IMR-90 (cell line): ENCODE measurements at regions not wholly inside any gene's neighbourhood (a gene's known extent, or its start where the extent isn't known, plus 50 kb on each side); places are given as distances from the start of the nearest gene placed in this dataset.

Source experiments
- ATAC-seq: fragments of 200-7000 bp; cut with Tn5 transposase; 2 replicates; pipeline ENCODE4 v1.9.1; 2020; ENCODE audit warnings: low read depth, mild to moderate bottlenecking, moderate library complexity
- BruUV-seq: library from RNA; stranded (reverse); fragments of 400-500 nt; replicated peaks from 2 replicates; lab custom pipeline; 2021; lab: Mats Ljungman, UMichigan
- CTCF ChIA-PET: fragments of 300-600 bp; formaldehyde crosslinking; extraction: SDS; loops from one replicate; lab custom pipeline; 2021; ENCODE audit warnings: antibody characterized with exemption; lab: Yijun Ruan, JAX
- POLR2A ChIA-PET: fragments of 300-600 bp; sonication (Branson Sonifier 250); formaldehyde crosslinking; loops from one replicate; lab custom pipeline; 2022; ENCODE audit warnings: antibody characterized with exemption; ENCODE audit not compliant: unreplicated experiment; lab: Charles Lee
- DNase-seq: peaks from one replicate; pipeline ENCODE4 v3.0.0; 2013
- H2AFZ ChIP-seq: replicated peaks from 2 replicates; pipeline ENCODE3; 2013; ENCODE audit warnings: low read length, mild to moderate bottlenecking; ENCODE audit not compliant: poor library complexity
- H2AK5ac ChIP-seq: 2 replicates; pipeline ENCODE4 v1.6.1; 2013; ENCODE audit warnings: low read depth, low read length, inconsistent platforms
- H2AK9ac ChIP-seq: replicated peaks from 2 replicates; pipeline ENCODE3; 2013; ENCODE audit warnings: mild to moderate bottlenecking, low read depth, low read length, moderate library complexity; ENCODE audit not compliant: poor library complexity
- H2BK120ac ChIP-seq: 2 replicates; pipeline ENCODE4 v1.6.1; 2013; ENCODE audit warnings: low read depth, low read length, inconsistent platforms
- H2BK15ac ChIP-seq: 3 replicates; pipeline ENCODE4 v1.6.1; 2013; ENCODE audit warnings: low read depth, low read length, inconsistent platforms
- H2BK20ac ChIP-seq: 2 replicates; pipeline ENCODE4 v1.6.1; 2013; ENCODE audit warnings: low read depth, mild to moderate bottlenecking, inconsistent platforms, low read length, moderate library complexity
- H2BK5ac ChIP-seq: 2 replicates; pipeline ENCODE4 v1.6.1; 2013; ENCODE audit warnings: mild to moderate bottlenecking, low read depth, low read length, inconsistent platforms; ENCODE audit not compliant: poor library complexity, severe bottlenecking
- H3K14ac ChIP-seq: replicated peaks from 2 replicates; pipeline ENCODE4 v1.6.1; 2013; ENCODE audit warnings: low read depth, low read length, inconsistent platforms
- H3K18ac ChIP-seq: 2 replicates; pipeline ENCODE4 v1.6.1; 2013; ENCODE audit warnings: low read depth, low read length, control low read depth
- H3K23ac ChIP-seq: 2 replicates; pipeline ENCODE4 v1.6.1; 2013; ENCODE audit warnings: low read depth, low read length, inconsistent platforms
- H3K27ac ChIP-seq: 2 replicates; pipeline ENCODE4 v1.5.1; 2013; ENCODE audit warnings: mild to moderate bottlenecking, control low read depth, low read length; ENCODE audit not compliant: insufficient read depth
- H3K27me3 ChIP-seq: 2 replicates; pipeline ENCODE4 v1.6.1; 2013; ENCODE audit warnings: low read length; ENCODE audit not compliant: control insufficient read depth, insufficient read depth
- H3K36me3 ChIP-seq: 2 replicates; pipeline ENCODE4 v1.6.1; 2013; ENCODE audit warnings: low read length, mixed read lengths; ENCODE audit not compliant: control insufficient read depth, insufficient read depth
- H3K4ac ChIP-seq: 2 replicates; pipeline ENCODE4 v1.6.1; 2013; ENCODE audit warnings: low read depth, low read length, inconsistent platforms
- H3K4me1 ChIP-seq: 2 replicates; pipeline ENCODE4 v1.6.1; 2013; ENCODE audit warnings: low read length, mixed read lengths; ENCODE audit not compliant: control insufficient read depth, insufficient read depth
- H3K4me2 ChIP-seq: 2 replicates; pipeline ENCODE4 v1.6.1; 2013; ENCODE audit warnings: low read depth, mild to moderate bottlenecking, control low read depth, low read length, moderate library complexity
- H3K4me3 ChIP-seq: 2 replicates; pipeline ENCODE4 v1.5.1; 2013; ENCODE audit warnings: low read depth, mild to moderate bottlenecking, control low read depth, low read length, moderate library complexity; ENCODE audit not compliant: insufficient read depth
- H3K56ac ChIP-seq: 2 replicates; pipeline ENCODE4 v1.6.1; 2013; ENCODE audit warnings: low read length, inconsistent platforms; ENCODE audit not compliant: insufficient read depth; ENCODE audit errors: extremely low read depth
- H3K79me1 ChIP-seq, 2 experiments: 2 replicates each; pipeline ENCODE4 v1.6.1; 2013; ENCODE audit warnings: low read length in 2 of 2, inconsistent platforms in 1 of 2, low read depth in 1 of 2
- H3K9ac ChIP-seq: 2 replicates; pipeline ENCODE4 v1.6.1; 2013; ENCODE audit warnings: low read depth, low read length, control low read depth
- H3K9me1 ChIP-seq: 2 replicates; pipeline ENCODE4 v1.6.1; 2013; ENCODE audit warnings: low read length, inconsistent platforms; ENCODE audit not compliant: insufficient read depth
- H3K9me3 ChIP-seq: 2 replicates; pipeline ENCODE4 v1.6.1; 2013; ENCODE audit warnings: low read length; ENCODE audit not compliant: control insufficient read depth, insufficient read depth
- H4K20me1 ChIP-seq: 2 replicates; pipeline ENCODE4 v1.6.1; 2013; ENCODE audit warnings: low read length, inconsistent platforms; ENCODE audit not compliant: insufficient read depth
- H4K5ac ChIP-seq: 2 replicates; pipeline ENCODE4 v1.6.1; 2013; ENCODE audit warnings: mild to moderate bottlenecking, low read depth, low read length, control low read depth
- H4K8ac ChIP-seq, 2 experiments: 2 replicates each; pipeline ENCODE4 v1.6.1; 2013; ENCODE audit warnings: low read depth in 2 of 2, low read length in 2 of 2, control low read depth in 1 of 2, inconsistent platforms in 1 of 2
- H4K91ac ChIP-seq: 2 replicates; pipeline ENCODE4 v1.6.1; 2013; ENCODE audit warnings: low read depth, low read length, inconsistent platforms; ENCODE audit not compliant: insufficient read depth
- BHLHE40 ChIP-seq: fragments of 150-350 bp; IDR thresholded peaks from 2 replicates; pipeline ENCODE4 v1.6.1; 2016; ENCODE audit warnings: mild to moderate bottlenecking, low read depth, low read length
- CEBPB ChIP-seq: IDR thresholded peaks from 2 replicates; pipeline ENCODE4 v1.6.1; 2012; ENCODE audit warnings: low read depth, low read length, improper control_type of control experiment
- CHD1 ChIP-seq: IDR thresholded peaks from 2 replicates; pipeline ENCODE4 v1.6.1; 2012; ENCODE audit warnings: low read depth, low read length, improper control_type of control experiment
- CTCF ChIP-seq: conservative IDR thresholded peaks from 2 replicates; pipeline ENCODE4 v1.5.1; 2012; ENCODE audit warnings: mild to moderate bottlenecking, low read depth, low read length, improper control_type of control experiment
- ELK1 ChIP-seq: fragments of 150-350 bp; IDR thresholded peaks from 2 replicates; pipeline ENCODE4 v1.6.1; 2016; ENCODE audit warnings: low read depth, mild to moderate bottlenecking, low read length, moderate library complexity, borderline replicate concordance
- FOS ChIP-seq: fragments of 150-350 bp; IDR thresholded peaks from 2 replicates; pipeline ENCODE4 v1.6.1; 2016; ENCODE audit warnings: low read depth, low read length
- MAFK ChIP-seq: IDR thresholded peaks from 2 replicates; pipeline ENCODE4 v1.6.1; 2012; ENCODE audit warnings: low read depth, low read length, improper control_type of control experiment
- MAZ ChIP-seq: IDR thresholded peaks from 2 replicates; pipeline ENCODE4 v1.6.1; 2012; ENCODE audit warnings: low read depth, mild to moderate bottlenecking, low read length, improper control_type of control experiment, moderate library complexity, borderline replicate concordance
- MXI1 ChIP-seq: IDR thresholded peaks from 2 replicates; pipeline ENCODE4 v1.6.1; 2012; ENCODE audit warnings: low read depth, mild to moderate bottlenecking, low read length, moderate library complexity, borderline replicate concordance
- POLR2A ChIP-seq: IDR thresholded peaks from 2 replicates; pipeline ENCODE4 v1.6.1; 2012; ENCODE audit warnings: mild to moderate bottlenecking, low read depth, low read length
- RAD21 ChIP-seq: IDR thresholded peaks from 2 replicates; pipeline ENCODE4 v1.6.1; 2012; ENCODE audit warnings: low read length, improper control_type of control experiment
- RFX5 ChIP-seq: IDR thresholded peaks from 2 replicates; pipeline ENCODE4 v1.8.0; 2012; ENCODE audit warnings: low read depth, mild to moderate bottlenecking, low read length, moderate library complexity
- SMC3 ChIP-seq: fragments of 150-350 bp; IDR thresholded peaks from 2 replicates; pipeline ENCODE4 v1.6.1; 2016; ENCODE audit warnings: low read depth, mild to moderate bottlenecking, antibody characterized with exemption, low read length, moderate library complexity
- USF2 ChIP-seq: fragments of 150-350 bp; IDR thresholded peaks from 2 replicates; pipeline ENCODE4 v1.6.1; 2017; ENCODE audit warnings: mild to moderate bottlenecking, antibody characterized with exemption, low read length, low read depth
- WGBS, 2 experiments: methylation state at CpG; one replicate each; pipeline versions ENCODE4 v1.1.5 to v1.1.7; 2013; ENCODE audit warnings: missing lambda C conversion rate in 2 of 2; ENCODE audit not compliant: insufficient read length in 1 of 2; ENCODE audit errors: extremely low coverage in 2 of 2; 5-methylcytosine and 5-hydroxymethylcytosine counted together
- dilution Hi-C: fragments of 300-500 bp; cut with HindIII; formaldehyde crosslinking; loops from one replicate; pipeline ENCODE4 v1.14.3; 2018; ENCODE audit warnings: low sequenced_read_pairs; ENCODE audit not compliant: unreplicated experiment
- in situ Hi-C: fragments of 300-500 bp; cut with MboI; formaldehyde crosslinking; loops from 3 replicates; pipeline ENCODE4 v1.14.3; 2019; ENCODE audit warnings: low sequenced_read_pairs, inconsistent platforms, mixed read lengths
- intact Hi-C: fragments of 100-400 bp; cut with micrococcal nuclease; formaldehyde crosslinking; loops from 2 replicates; pipeline ENCODE4 v1.10.0; 2022

GRCh38 chr20:17017232-17017631 lies 209.6 kb upstream of the PCSK2 start:
- H2BK15ac ChIP-seq, result no peak overlapping the region
- no peak overlapping the region for H4K91ac ChIP-seq
- H3K27ac ChIP-seq, result no peak overlapping the region
- intact Hi-C loops (no loop called here), in situ Hi-C loops (no loop called here), dilution Hi-C loops (no loop called here)
- no peaks in the 10 kb centered on the region for H4K20me1 ChIP-seq
- no peak overlapping the region for H3K14ac ChIP-seq
- DNase-seq (no peak), ATAC-seq (no peak)
- H2AK9ac ChIP-seq, result no peak overlapping the region
- no peak overlapping the region for H3K4me3 ChIP-seq
- no peak overlapping the region for H4K5ac ChIP-seq
- no peak overlapping the region for H2AFZ ChIP-seq
- H2BK5ac ChIP-seq, result no peak overlapping the region
- H3K9ac ChIP-seq, result no peak overlapping the region
- CTCF ChIA-PET, result interaction anchor here (1.1 kb wide), 1 partner anchor 12 kb away, joined by 3 read pairs; no protein-coding TSS in a partner anchor
- H3K9me1 ChIP-seq, result no peaks in the 10 kb centered on the region
- no peak overlapping the region for H3K56ac ChIP-seq
- H3K4ac ChIP-seq, result no peak overlapping the region
- no peak overlapping the region for H2BK20ac ChIP-seq
- TF ChIP-seq FOS, result no peak
- no peak for TF ChIP-seq MXI1
- no peak for TF ChIP-seq POLR2A
- no peak for TF ChIP-seq MAZ
- TF ChIP-seq RAD21, result no peak
- TF ChIP-seq CEBPB, result no peak
- TF ChIP-seq ELK1, result no peak
- no peak for TF ChIP-seq CHD1
- no peak for TF ChIP-seq MAFK
- no peak for TF ChIP-seq CTCF
- TF ChIP-seq SMC3, result no peak
- TF ChIP-seq BHLHE40, result no peak
- no peak for TF ChIP-seq RFX5
- TF ChIP-seq USF2, result no peak
- H2AK5ac ChIP-seq, result no peak overlapping the region
- H3K4me1 ChIP-seq, result no peaks in the 10 kb centered on the region
- no peak overlapping the region for H2BK120ac ChIP-seq
- no peaks in the 10 kb centered on the region for H3K9me3 ChIP-seq
- no CpG with 5 or more reads among the region's 2 CpGs for WGBS, 2 experiments
- H3K27me3 ChIP-seq, result no peaks in the 10 kb centered on the region; the same call in 1 of the 2 replicates
- POLR2A ChIA-PET, result interaction anchor here (0.7 kb wide), 1 partner anchor 42 kb away, joined by 3 read pairs; no protein-coding TSS in a partner anchor
- no peak overlapping the region for H4K8ac ChIP-seq
- H3K36me3 ChIP-seq, result no peaks in the 10 kb centered on the region
- H3K79me1 ChIP-seq, result no peaks in the 10 kb centered on the region
- no peak overlapping the region for H3K4me2 ChIP-seq
- BruUV-seq, result no TSS peak
- no peak overlapping the region for H3K23ac ChIP-seq
- no peak overlapping the region for H3K18ac ChIP-seq
